ENCODE measurements at regions not wholly inside any gene's neighbourhood (a gene's known extent, or its start where the extent isn't known, plus 50 kb on each side); places are given as distances from the start of the nearest gene placed in this dataset.

- H3K4me1 ChIP-seq (ENCODE audit: control insufficient read depth, low read depth, low read length): peaks cover 4% of the 10 kb centered on the region
- no peak overlapping the region for H3K4me3 ChIP-seq (ENCODE audit: low read length)
- H3K36me3 ChIP-seq (ENCODE audit: control insufficient read depth, low read depth, low read length): no peaks in the 10 kb centered on the region
- no peaks in the 10 kb centered on the region for H3K27me3 ChIP-seq (ENCODE audit: control insufficient read depth, insufficient read depth, low read length)
- H3K9me3 ChIP-seq (ENCODE audit: control insufficient read depth, low read depth, low read length): no peaks in the 10 kb centered on the region
- no peak overlapping the region for H3K9ac ChIP-seq (ENCODE audit: low read length)
- no peak overlapping the region for H3K27ac ChIP-seq (ENCODE audit: low read length)
Observed at GRCh38 chr6:167504385-167504961, 179.6 kb downstream of the TTLL2 start.

- H3K27me3 ChIP-seq (ENCODE audit: control insufficient read depth, insufficient read depth, low read length): no peaks in the 10 kb centered on the region
- H3K36me3 ChIP-seq (ENCODE audit: control insufficient read depth, low read depth, low read length): no peaks in the 10 kb centered on the region
- peaks cover 4% of the 10 kb centered on the region for H3K4me1 ChIP-seq (ENCODE audit: control insufficient read depth, low read depth, low read length)
- H3K9me3 ChIP-seq (ENCODE audit: control insufficient read depth, low read depth, low read length): no peaks in the 10 kb centered on the region
- no peak overlapping the region for H3K27ac ChIP-seq (ENCODE audit: low read length)
- H3K9ac ChIP-seq (ENCODE audit: low read length): no peak overlapping the region
- H3K4me3 ChIP-seq (ENCODE audit: low read length): no peak overlapping the region
Observed at GRCh38 chr6:167505199-167505598, 180.3 kb downstream of the TTLL2 start.

GRCh38 chr6:167505782-167506181 is 180.9 kb downstream of the TTLL2 start:
- no peaks in the 10 kb centered on the region for H3K9me3 ChIP-seq (ENCODE audit: control insufficient read depth, low read depth, low read length)
- H3K4me3 ChIP-seq (ENCODE audit: low read length): no peak overlapping the region
- no peaks in the 10 kb centered on the region for H3K27me3 ChIP-seq (ENCODE audit: control insufficient read depth, insufficient read depth, low read length)
- no peak overlapping the region for H3K27ac ChIP-seq (ENCODE audit: low read length)
- peaks cover 4% of the 10 kb centered on the region for H3K4me1 ChIP-seq (ENCODE audit: control insufficient read depth, low read depth, low read length)
- no peak overlapping the region for H3K9ac ChIP-seq (ENCODE audit: low read length)
- H3K36me3 ChIP-seq (ENCODE audit: control insufficient read depth, low read depth, low read length): no peaks in the 10 kb centered on the region

GRCh38 chr6:167506443-167507301 is 181.8 kb downstream of the TTLL2 start:
- Histone ChIP-seq H3K4me1 (ENCODE audit: control insufficient read depth, low read depth, low read length) (peaks cover 4% of the 10 kb centered on the region), H3K4me3 (ENCODE audit: low read length) (no peak overlapping the region), H3K27ac (ENCODE audit: low read length) (no peak overlapping the region), H3K36me3 (ENCODE audit: control insufficient read depth, low read depth, low read length) (no peaks in the 10 kb centered on the region), H3K27me3 (ENCODE audit: control insufficient read depth, insufficient read depth, low read length) (no peaks in the 10 kb centered on the region), H3K9me3 (ENCODE audit: control insufficient read depth, low read depth, low read length) (no peaks in the 10 kb centered on the region), H3K9ac (ENCODE audit: low read length) (no peak overlapping the region)

- Histone ChIP-seq H3K4me3 (ENCODE audit: low read length) (no peak overlapping the region), H3K4me1 (ENCODE audit: control insufficient read depth, low read depth, low read length) (peaks cover 4% of the 10 kb centered on the region), H3K36me3 (ENCODE audit: control insufficient read depth, low read depth, low read length) (no peaks in the 10 kb centered on the region), H3K9ac (ENCODE audit: low read length) (no peak overlapping the region), H3K27ac (ENCODE audit: low read length) (no peak overlapping the region), H3K27me3 (ENCODE audit: control insufficient read depth, insufficient read depth, low read length) (no peaks in the 10 kb centered on the region), H3K9me3 (ENCODE audit: control insufficient read depth, low read depth, low read length) (no peaks in the 10 kb centered on the region)
Observed at GRCh38 chr6:167507376-167507945, 182.6 kb downstream of the TTLL2 start.

- Histone ChIP-seq H3K9ac (ENCODE audit: low read length) (no peak overlapping the region), H3K4me1 (ENCODE audit: control insufficient read depth, low read depth, low read length) (peaks cover 4% of the 10 kb centered on the region), H3K4me3 (ENCODE audit: low read length) (no peak overlapping the region), H3K27me3 (ENCODE audit: control insufficient read depth, insufficient read depth, low read length) (no peaks in the 10 kb centered on the region), H3K27ac (ENCODE audit: low read length) (no peak overlapping the region), H3K36me3 (ENCODE audit: control insufficient read depth, low read depth, low read length) (no peaks in the 10 kb centered on the region), H3K9me3 (ENCODE audit: control insufficient read depth, low read depth, low read length) (no peaks in the 10 kb centered on the region)
Observed at GRCh38 chr6:167508919-167509852, 184.3 kb downstream of the TTLL2 start.

- Histone ChIP-seq H3K9me3 (ENCODE audit: control insufficient read depth, low read depth, low read length) (no peaks in the 10 kb centered on the region), H3K27ac (ENCODE audit: low read length) (no peak overlapping the region), H3K27me3 (ENCODE audit: control insufficient read depth, insufficient read depth, low read length) (no peaks in the 10 kb centered on the region), H3K4me3 (ENCODE audit: low read length) (no peak overlapping the region), H3K36me3 (ENCODE audit: control insufficient read depth, low read depth, low read length) (no peaks in the 10 kb centered on the region), H3K9ac (ENCODE audit: low read length) (no peak overlapping the region), H3K4me1 (ENCODE audit: control insufficient read depth, low read depth, low read length) (peaks cover 4% of the 10 kb centered on the region)
Observed at GRCh38 chr6:167509853-167510220, 185.0 kb downstream of the TTLL2 start.

- H3K9ac ChIP-seq (ENCODE audit: low read length): no peak overlapping the region
- peaks cover 4% of the 10 kb centered on the region for H3K4me1 ChIP-seq (ENCODE audit: control insufficient read depth, low read depth, low read length)
- no peak overlapping the region for H3K27ac ChIP-seq (ENCODE audit: low read length)
- no peaks in the 10 kb centered on the region for H3K27me3 ChIP-seq (ENCODE audit: control insufficient read depth, insufficient read depth, low read length)
- no peak overlapping the region for H3K4me3 ChIP-seq (ENCODE audit: low read length)
- H3K9me3 ChIP-seq (ENCODE audit: control insufficient read depth, low read depth, low read length): no peaks in the 10 kb centered on the region
- H3K36me3 ChIP-seq (ENCODE audit: control insufficient read depth, low read depth, low read length): no peaks in the 10 kb centered on the region
Observed at GRCh38 chr6:167510648-167511047, 185.8 kb downstream of the TTLL2 start.

- Histone ChIP-seq H3K27ac (ENCODE audit: low read length) (no peak overlapping the region), H3K9ac (ENCODE audit: low read length) (no peak overlapping the region), H3K4me1 (ENCODE audit: control insufficient read depth, low read depth, low read length) (no peaks in the 10 kb centered on the region), H3K4me3 (ENCODE audit: low read length) (no peak overlapping the region), H3K9me3 (ENCODE audit: control insufficient read depth, low read depth, low read length) (no peaks in the 10 kb centered on the region), H3K36me3 (ENCODE audit: control insufficient read depth, low read depth, low read length) (no peaks in the 10 kb centered on the region), H3K27me3 (ENCODE audit: control insufficient read depth, insufficient read depth, low read length) (no peaks in the 10 kb centered on the region)
Observed at GRCh38 chr6:167512696-167513375, 187.9 kb downstream of the TTLL2 start.

GRCh38 chr6:167513778-167514177 is 188.9 kb downstream of the TTLL2 start:
- H3K9ac ChIP-seq (ENCODE audit: low read length): no peak overlapping the region
- no peak overlapping the region for H3K4me3 ChIP-seq (ENCODE audit: low read length)
- H3K27ac ChIP-seq (ENCODE audit: low read length): no peak overlapping the region
- H3K27me3 ChIP-seq (ENCODE audit: control insufficient read depth, insufficient read depth, low read length): no peaks in the 10 kb centered on the region
- no peaks in the 10 kb centered on the region for H3K9me3 ChIP-seq (ENCODE audit: control insufficient read depth, low read depth, low read length)
- H3K4me1 ChIP-seq (ENCODE audit: control insufficient read depth, low read depth, low read length): no peaks in the 10 kb centered on the region
- no peaks in the 10 kb centered on the region for H3K36me3 ChIP-seq (ENCODE audit: control insufficient read depth, low read depth, low read length)

- H3K4me3 ChIP-seq (ENCODE audit: low read length): no peak overlapping the region
- no peaks in the 10 kb centered on the region for H3K4me1 ChIP-seq (ENCODE audit: control insufficient read depth, low read depth, low read length)
- H3K36me3 ChIP-seq (ENCODE audit: control insufficient read depth, low read depth, low read length): no peaks in the 10 kb centered on the region
- no peak overlapping the region for H3K27ac ChIP-seq (ENCODE audit: low read length)
- no peak overlapping the region for H3K9ac ChIP-seq (ENCODE audit: low read length)
- no peaks in the 10 kb centered on the region for H3K9me3 ChIP-seq (ENCODE audit: control insufficient read depth, low read depth, low read length)
- no peaks in the 10 kb centered on the region for H3K27me3 ChIP-seq (ENCODE audit: control insufficient read depth, insufficient read depth, low read length)
Observed at GRCh38 chr6:167514524-167514923, 189.6 kb downstream of the TTLL2 start.
